HCT116 (cell line): ENCODE measurements at regions not wholly inside any gene's neighbourhood (a gene's known extent, or its start where the extent isn't known, plus 50 kb on each side); places are given as distances from the start of the nearest gene placed in this dataset.

Experiments
- ATAC-seq: fragments of 200-7000 bp; cut with Tn5 transposase; 2 replicates; pipeline ENCODE4 v1.9.1; 2020; ENCODE audit warnings: mild to moderate bottlenecking, moderate library complexity
- BruUV-seq: library from RNA; stranded (reverse); fragments of 400-500 nt; replicated peaks from 2 replicates; lab custom pipeline; 2021; lab: Mats Ljungman, UMichigan
- CTCF ChIA-PET: fragments of 300-600 bp; sonication (Branson Sonifier 250); formaldehyde crosslinking; loops from one replicate; lab custom pipeline; 2021; ENCODE audit warnings: antibody characterized with exemption; lab: Charles Lee
- POLR2A ChIA-PET: fragments of 300-600, 350-600 bp; sonication (Branson Sonifier 250); formaldehyde crosslinking; loops from one replicate; lab custom pipeline; 2021; ENCODE audit warnings: antibody characterized with exemption; lab: Charles Lee
- RAD21 ChIA-PET, 2 experiments: fragments of 300-600 bp; sonication (Branson Sonifier 250); formaldehyde crosslinking; loops; one replicate each; lab custom pipeline; 2023; ENCODE audit warnings: low total read pairs in 2 of 2; ENCODE audit not compliant: uncharacterized antibody in 2 of 2, unreplicated experiment in 2 of 2, low non-redundant PET in 1 of 2; lab: Charles Lee
- DNase-seq: peaks from one replicate; pipeline ENCODE4 v3.0.0-alpha.2; 2010; ENCODE audit warnings: low read depth, low spot score
- H2AFZ ChIP-seq: fragments of 200-600 bp; shearing (Covaris generic), sonication (generic); 2 replicates; pipeline ENCODE4 v1.6.1; 2017; ENCODE audit warnings: low read depth, mixed run types, mixed read lengths, antibody characterized with exemption, low read length; ENCODE audit not compliant: poor library complexity, severe bottlenecking
- H3K27ac ChIP-seq: 2 replicates; pipeline ENCODE4 v1.5.1; 2012; ENCODE audit warnings: low read depth, low read length
- H3K27me3 ChIP-seq: fragments of 200-600 bp; sonication (generic); 2 replicates; pipeline ENCODE4 v1.6.1; 2016; ENCODE audit warnings: mixed run types, low read length, mixed read lengths; ENCODE audit not compliant: insufficient read depth
- H3K36me3 ChIP-seq, 2 experiments: fragments of 200-500 bp in 1 of 2; fragments of 200-600 bp in 1 of 2; sonication (Bioruptor generic) in 1 of 2; sonication (generic) in 1 of 2; 2 replicates each; pipeline versions ENCODE4 v1.5.1 to v1.6.1; 2014 to 2016; ENCODE audit warnings: low read length in 2 of 2, inconsistent platforms in 1 of 2, mixed read lengths in 1 of 2, mixed run types in 1 of 2; ENCODE audit not compliant: insufficient read depth in 2 of 2, control insufficient read depth in 1 of 2
- H3K4me1 ChIP-seq, 2 experiments: fragments of 200-600 bp in 1 of 2; sonication (generic) in 1 of 2; 2 replicates each; pipeline versions ENCODE4 v1.5.1 to v1.6.1; 2012 to 2017; ENCODE audit warnings: low read length in 2 of 2, inconsistent platforms in 1 of 2, mild to moderate bottlenecking in 1 of 2, mixed read lengths in 1 of 2, mixed run types in 1 of 2, moderate library complexity in 1 of 2; ENCODE audit not compliant: insufficient read depth in 2 of 2, control insufficient read depth in 1 of 2
- H3K4me2 ChIP-seq: fragments of 200-600 bp; sonication (generic); 2 replicates; pipeline ENCODE4 v1.6.1; 2017; ENCODE audit warnings: mixed run types, low read length, mixed read lengths
- H3K4me3 ChIP-seq, 2 experiments: fragments of 200-600 bp in 1 of 2; sonication (generic) in 1 of 2; replicated peaks in 1 of 2; 2 replicates each; pipeline ENCODE4 v1.5.1; 2011 to 2016; ENCODE audit warnings: low read length in 2 of 2, control low read depth in 1 of 2, low read depth in 1 of 2, mild to moderate bottlenecking in 1 of 2, mixed read lengths in 1 of 2, mixed run types in 1 of 2
- H3K79me2 ChIP-seq: fragments of 200-600 bp; sonication (generic); 2 replicates; pipeline ENCODE4 v1.6.1; 2017; ENCODE audit warnings: mild to moderate bottlenecking, mixed run types, low read length, moderate library complexity, mixed read lengths; ENCODE audit not compliant: insufficient read depth
- H3K9ac ChIP-seq: fragments of 200-600 bp; sonication (generic); 2 replicates; pipeline ENCODE4 v1.6.1; 2016; ENCODE audit warnings: low read length, mixed read lengths
- H3K9me2 ChIP-seq: fragments of 200-600 bp; sonication (generic), shearing (Covaris generic); 2 replicates; pipeline ENCODE4 v1.6.1; 2017; ENCODE audit warnings: mixed run types, mild to moderate bottlenecking, moderate library complexity; ENCODE audit not compliant: insufficient read depth
- H3K9me3 ChIP-seq, 2 experiments: fragments of 200-500 bp in 1 of 2; fragments of 200-600 bp in 1 of 2; sonication (Bioruptor generic) in 1 of 2; sonication (generic) in 1 of 2; 2 replicates each; pipeline ENCODE4 v1.6.1; 2014 to 2017; ENCODE audit warnings: low read length in 2 of 2, mixed read lengths in 2 of 2, inconsistent platforms in 1 of 2, low read depth in 1 of 2, mild to moderate bottlenecking in 1 of 2, mixed run types in 1 of 2, moderate library complexity in 1 of 2; ENCODE audit not compliant: control insufficient read depth in 1 of 2, insufficient read depth in 1 of 2
- H4K20me1 ChIP-seq: fragments of 200-600 bp; sonication (generic), shearing (Covaris generic); 2 replicates; pipeline ENCODE4 v1.6.1; 2017; ENCODE audit warnings: mixed run types, mild to moderate bottlenecking, moderate library complexity; ENCODE audit not compliant: insufficient read depth
- CEBPB ChIP-seq: IDR thresholded peaks from 2 replicates; pipeline ENCODE4 v1.6.1; 2012; ENCODE audit warnings: low read depth
- EGR1 ChIP-seq: IDR thresholded peaks from 2 replicates; pipeline ENCODE4 v1.6.1; 2012; ENCODE audit warnings: low read depth
- EZH2 ChIP-seq: fragments of 200-600 bp; sonication (generic); IDR thresholded peaks from 2 replicates; pipeline ENCODE4 v1.6.1; 2017; ENCODE audit warnings: antibody characterized with exemption, mixed run types
- POLR2A ChIP-seq: IDR thresholded peaks from 2 replicates; pipeline ENCODE4 v1.7.0; 2011; ENCODE audit warnings: borderline replicate concordance; ENCODE audit not compliant: insufficient read depth, insufficient read length; ENCODE audit errors: extremely low read depth
- RAD21 ChIP-seq: IDR thresholded peaks from 2 replicates; pipeline ENCODE4 v1.6.1; 2012; ENCODE audit warnings: low read depth, mild to moderate bottlenecking
- SIN3A ChIP-seq: IDR thresholded peaks from 2 replicates; pipeline ENCODE4 v1.6.1; 2012; ENCODE audit warnings: low read depth
- SP1 ChIP-seq: IDR thresholded peaks from 2 replicates; pipeline ENCODE4 v1.6.1; 2012; ENCODE audit warnings: low read depth
- SRF ChIP-seq: IDR thresholded peaks from 2 replicates; pipeline ENCODE4 v1.6.1; 2012; ENCODE audit warnings: low read depth
- YY1 ChIP-seq: IDR thresholded peaks from 2 replicates; pipeline ENCODE4 v1.6.1; 2011; ENCODE audit warnings: low read length, low read depth, moderate library complexity, mild to moderate bottlenecking; ENCODE audit not compliant: insufficient replicate concordance; ENCODE audit errors: extremely low read depth
- ZFX ChIP-seq: fragments of 450-650 bp; IDR thresholded peaks from 2 replicates; pipeline ENCODE4 v1.6.1; 2017
- ZNF274 ChIP-seq: fragments of 200-500 bp; sonication (Bioruptor generic); IDR thresholded peaks from 2 replicates; pipeline ENCODE4 v1.6.1; 2014; ENCODE audit warnings: mild to moderate bottlenecking, low read depth, low read length, inconsistent platforms
- intact Hi-C: fragments of 100-400 bp; cut with micrococcal nuclease; formaldehyde crosslinking; loops from 2 replicates; pipeline ENCODE4 v1.10.0; 2022
- TF ChIP-seq, protein P1 (sequence below), 3 experiments: fragments of 200-600 bp in 1 of 3; sonication (generic) in 1 of 3; IDR thresholded peaks in 2 of 3; conservative IDR thresholded peaks in 1 of 3; 2 replicates each; pipeline ENCODE4 v1.5.1; 2012 to 2017; ENCODE audit warnings: low read depth in 2 of 3, low read length in 2 of 3, antibody characterized with exemption in 1 of 3, borderline replicate concordance in 1 of 3, control low read depth in 1 of 3, mild to moderate bottlenecking in 1 of 3, mixed read lengths in 1 of 3, mixed run types in 1 of 3, moderate library complexity in 1 of 3; ENCODE audit not compliant: insufficient read depth in 1 of 3

DNA sequence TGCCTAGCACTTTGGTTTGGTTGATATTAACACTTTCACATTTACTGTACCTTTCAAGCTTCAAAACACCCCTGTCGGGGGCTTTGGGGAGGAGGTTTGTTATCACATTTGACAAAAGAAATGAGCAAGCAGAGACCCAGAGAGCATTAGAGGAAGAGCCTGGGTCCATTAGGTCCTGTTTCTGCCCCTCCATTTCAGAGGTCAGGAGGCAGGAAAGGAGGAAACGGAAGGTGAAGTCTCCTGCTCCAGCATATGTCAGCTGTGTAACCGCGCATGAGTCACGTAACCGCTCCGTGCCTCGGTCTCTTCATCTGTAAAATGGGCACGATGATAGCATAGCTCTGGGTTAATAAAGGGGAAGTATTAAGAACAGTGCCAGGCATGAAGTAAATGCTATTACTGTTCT lies 201.9 kb upstream of the BCOR start:
- ChIA-PET CTCF (no interaction called here), RAD21 (no interaction called here), POLR2A (no interaction called here)
- TF ChIP-seq EZH2, result no peak
- no peak for TF ChIP-seq EGR1
- no peak for TF ChIP-seq RAD21
- TF ChIP-seq ZFX, result no peak
- TF ChIP-seq ZNF274, result no peak
- no peak for TF ChIP-seq SIN3A
- TF ChIP-seq, protein P1, sequence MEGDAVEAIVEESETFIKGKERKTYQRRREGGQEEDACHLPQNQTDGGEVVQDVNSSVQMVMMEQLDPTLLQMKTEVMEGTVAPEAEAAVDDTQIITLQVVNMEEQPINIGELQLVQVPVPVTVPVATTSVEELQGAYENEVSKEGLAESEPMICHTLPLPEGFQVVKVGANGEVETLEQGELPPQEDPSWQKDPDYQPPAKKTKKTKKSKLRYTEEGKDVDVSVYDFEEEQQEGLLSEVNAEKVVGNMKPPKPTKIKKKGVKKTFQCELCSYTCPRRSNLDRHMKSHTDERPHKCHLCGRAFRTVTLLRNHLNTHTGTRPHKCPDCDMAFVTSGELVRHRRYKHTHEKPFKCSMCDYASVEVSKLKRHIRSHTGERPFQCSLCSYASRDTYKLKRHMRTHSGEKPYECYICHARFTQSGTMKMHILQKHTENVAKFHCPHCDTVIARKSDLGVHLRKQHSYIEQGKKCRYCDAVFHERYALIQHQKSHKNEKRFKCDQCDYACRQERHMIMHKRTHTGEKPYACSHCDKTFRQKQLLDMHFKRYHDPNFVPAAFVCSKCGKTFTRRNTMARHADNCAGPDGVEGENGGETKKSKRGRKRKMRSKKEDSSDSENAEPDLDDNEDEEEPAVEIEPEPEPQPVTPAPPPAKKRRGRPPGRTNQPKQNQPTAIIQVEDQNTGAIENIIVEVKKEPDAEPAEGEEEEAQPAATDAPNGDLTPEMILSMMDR (IDR thresholded peaks at IDR 0.05 in 2 of 3, conservative IDR thresholded peaks at IDR 0.05 in 1 of 3; ENCODE audit: borderline replicate concordance in 1 of 3, insufficient read depth in 1 of 3, low read depth in 2 of 3, low read length in 2 of 3), result no peak
- no peak for TF ChIP-seq POLR2A
- TF ChIP-seq CEBPB, result no peak
- TF ChIP-seq YY1, result no peak
- TF ChIP-seq SRF, result no peak
- no peak for TF ChIP-seq SP1
- H3K4me1 ChIP-seq, result no peaks in the 10 kb centered on the region
- H3K9me3 ChIP-seq, result no peaks in the 10 kb centered on the region
- no peaks in the 10 kb centered on the region for H3K36me3 ChIP-seq
- H3K9me2 ChIP-seq, result no peaks in the 10 kb centered on the region
- no peak overlapping the region for H3K9ac ChIP-seq
- no peak overlapping the region for H3K27ac ChIP-seq
- H4K20me1 ChIP-seq, result no peaks in the 10 kb centered on the region
- DNase-seq, result no peak
- H3K27me3 ChIP-seq, result no peaks in the 10 kb centered on the region
- no peak for ATAC-seq
- no peak overlapping the region for H2AFZ ChIP-seq
- intact Hi-C loops, result no loop called here
- no peak overlapping the region for H3K4me2 ChIP-seq
- no peak overlapping the region for H3K4me3 ChIP-seq
- H3K79me2 ChIP-seq, result no peaks in the 10 kb centered on the region
- BruUV-seq, result no TSS peak
